HEK293 (cell line): ENCODE measurements at regions not wholly inside any gene's neighbourhood (a gene's known extent, or its start where the extent isn't known, plus 50 kb on each side); places are given as distances from the start of the nearest gene placed in this dataset.

Source experiments
- CTCF ChIA-PET: fragments of 350-600 bp; formaldehyde crosslinking; extraction: SDS; loops from one replicate; lab custom pipeline; 2021; ENCODE audit warnings: antibody characterized with exemption; lab: Yijun Ruan, JAX
- POLR2A ChIA-PET: fragments of 300-600 bp; formaldehyde crosslinking; extraction: SDS; loops from one replicate; lab custom pipeline; 2020; ENCODE audit warnings: antibody characterized with exemption, inconsistent platforms; lab: Yijun Ruan, JAX
- H3K27ac ChIP-seq: fragments of 200-500 bp; sonication (Bioruptor generic); 2 replicates; pipeline ENCODE4 v1.5.1; 2014; ENCODE audit warnings: low read depth, low read length, control low read depth, inconsistent platforms; ENCODE audit errors: extremely low read depth
- H3K36me3 ChIP-seq, 2 experiments: fragments of 200-500 bp in 1 of 2; sonication (Bioruptor generic) in 1 of 2; 1 replicate in 1 of 2; 2 replicates in 1 of 2; pipeline ENCODE4 v1.5.1; 2014 to 2017; ENCODE audit warnings: inconsistent platforms in 2 of 2, low read length in 2 of 2; ENCODE audit not compliant: control insufficient read depth in 2 of 2, insufficient read depth in 1 of 2
- H3K4me1 ChIP-seq: fragments of 200-500 bp; sonication (Bioruptor generic); 2 replicates; pipeline ENCODE4 v1.5.1; 2014; ENCODE audit warnings: mild to moderate bottlenecking, low read length, inconsistent platforms; ENCODE audit not compliant: control insufficient read depth, insufficient read depth
- H3K4me3 ChIP-seq: 2 replicates; pipeline ENCODE4 v1.5.1; 2011; ENCODE audit warnings: low read depth, mild to moderate bottlenecking, control low read depth, low read length, moderate library complexity
- H3K9me3 ChIP-seq: fragments of 200-500 bp; sonication (Bioruptor generic); 2 replicates; pipeline ENCODE4 v1.5.1; 2014; ENCODE audit warnings: low read depth, low read length, inconsistent platforms; ENCODE audit not compliant: control insufficient read depth, insufficient read depth
- GLIS1 ChIP-seq: fragments of 450-650 bp; formaldehyde crosslinking; IDR thresholded peaks from 2 replicates; pipeline ENCODE4 v1.5.1; 2016; ENCODE audit warnings: missing biosample characterization, missing genetic modification characterization
- HOXD13 ChIP-seq: sonication (generic); formaldehyde crosslinking; IDR thresholded peaks from 2 replicates; pipeline ENCODE4 v1.8.0; 2022; ENCODE audit warnings: missing genetic modification reagents, borderline replicate concordance
- ZNF112 ChIP-seq: fragments of 450-650 bp; formaldehyde crosslinking; IDR thresholded peaks from 2 replicates; pipeline ENCODE4 v1.5.0; 2017; ENCODE audit warnings: missing biosample characterization, missing genetic modification characterization
- ZNF138 ChIP-seq: fragments of 450-650 bp; formaldehyde crosslinking; IDR thresholded peaks from 2 replicates; pipeline ENCODE4 v1.5.1; 2016; ENCODE audit warnings: missing biosample characterization, missing genetic modification characterization, borderline replicate concordance
- ZNF19 ChIP-seq: fragments of 450-650 bp; formaldehyde crosslinking; IDR thresholded peaks from 2 replicates; pipeline ENCODE4; 2016; ENCODE audit warnings: missing biosample characterization, missing genetic modification characterization, low read depth
- ZNF2 ChIP-seq: fragments of 450-650 bp; formaldehyde crosslinking; IDR thresholded peaks from 2 replicates; pipeline ENCODE4 v1.5.1; 2016; ENCODE audit warnings: missing biosample characterization, missing genetic modification characterization
- ZNF214 ChIP-seq: fragments of 450-650 bp; formaldehyde crosslinking; IDR thresholded peaks from 2 replicates; pipeline ENCODE4 v1.5.1; 2017; ENCODE audit warnings: missing biosample characterization, mild to moderate bottlenecking, missing genetic modification characterization, borderline replicate concordance
- ZNF350 ChIP-seq: fragments of 450-650 bp; formaldehyde crosslinking; IDR thresholded peaks from 2 replicates; pipeline ENCODE4 v1.5.0; 2017; ENCODE audit warnings: missing biosample characterization, mild to moderate bottlenecking, missing genetic modification characterization
- ZNF391 ChIP-seq: fragments of 450-650 bp; formaldehyde crosslinking; IDR thresholded peaks from 2 replicates; pipeline ENCODE4 v1.5.1; 2016; ENCODE audit warnings: low read depth, missing biosample characterization, missing genetic modification characterization, borderline replicate concordance
- ZNF433 ChIP-seq: fragments of 450-650 bp; formaldehyde crosslinking; IDR thresholded peaks from 2 replicates; pipeline ENCODE4 v1.5.1; 2016; ENCODE audit warnings: missing biosample characterization, missing genetic modification characterization, low read depth
- ZNF48 ChIP-seq: fragments of 450-650 bp; formaldehyde crosslinking; IDR thresholded peaks from 2 replicates; pipeline ENCODE4 v1.5.1; 2016; ENCODE audit warnings: missing biosample characterization, missing genetic modification characterization
- ZNF510 ChIP-seq: fragments of 450-650 bp; formaldehyde crosslinking; IDR thresholded peaks from 2 replicates; pipeline ENCODE4 v1.5.1; 2018; ENCODE audit warnings: mild to moderate bottlenecking, missing genetic modification characterization, missing biosample characterization; ENCODE audit not compliant: insufficient replicate concordance
- ZNF530 ChIP-seq: fragments of 450-650 bp; formaldehyde crosslinking; IDR thresholded peaks from 2 replicates; pipeline ENCODE4 v1.5.1; 2016; ENCODE audit warnings: low read depth, missing biosample characterization, missing genetic modification characterization
- ZNF560 ChIP-seq: fragments of 450-650 bp; formaldehyde crosslinking; IDR thresholded peaks from 2 replicates; pipeline ENCODE4 v1.5.1; 2017; ENCODE audit warnings: missing biosample characterization, missing genetic modification characterization, borderline replicate concordance
- ZNF596 ChIP-seq: fragments of 450-650 bp; IDR thresholded peaks from 2 replicates; pipeline ENCODE4 v1.5.0; 2018; ENCODE audit warnings: missing biosample characterization, mild to moderate bottlenecking, missing genetic modification characterization, moderate library complexity
- ZNF610 ChIP-seq: fragments of 450-650 bp; formaldehyde crosslinking; IDR thresholded peaks from 2 replicates; pipeline ENCODE4 v1.5.1; 2016; ENCODE audit warnings: missing biosample characterization, missing genetic modification characterization, borderline replicate concordance
- ZNF621 ChIP-seq: fragments of 450-650 bp; formaldehyde crosslinking; IDR thresholded peaks from 2 replicates; pipeline ENCODE4 v1.5.1; 2017; ENCODE audit warnings: missing biosample characterization, missing genetic modification characterization
- ZNF677 ChIP-seq: fragments of 450-650 bp; IDR thresholded peaks from 2 replicates; pipeline ENCODE4 v1.5.0; 2018; ENCODE audit warnings: missing biosample characterization, mild to moderate bottlenecking, missing genetic modification characterization, moderate library complexity
- ZNF776 ChIP-seq: fragments of 450-650 bp; formaldehyde crosslinking; IDR thresholded peaks from 2 replicates; pipeline ENCODE4 v1.5.0; 2017; ENCODE audit warnings: missing biosample characterization, missing genetic modification characterization, borderline replicate concordance
- TF ChIP-seq, protein P1 (sequence below): fragments of 450-650 bp; formaldehyde crosslinking; conservative IDR thresholded peaks from 2 replicates; pipeline ENCODE4 v1.5.1; 2016; ENCODE audit warnings: low read depth, missing biosample characterization, missing genetic modification characterization
- TF ChIP-seq, protein P2 (sequence below): fragments of 450-650 bp; formaldehyde crosslinking; IDR thresholded peaks from 2 replicates; pipeline ENCODE4 v1.5.1; 2017; ENCODE audit warnings: missing biosample characterization, mild to moderate bottlenecking, missing genetic modification characterization, moderate library complexity

DNA sequence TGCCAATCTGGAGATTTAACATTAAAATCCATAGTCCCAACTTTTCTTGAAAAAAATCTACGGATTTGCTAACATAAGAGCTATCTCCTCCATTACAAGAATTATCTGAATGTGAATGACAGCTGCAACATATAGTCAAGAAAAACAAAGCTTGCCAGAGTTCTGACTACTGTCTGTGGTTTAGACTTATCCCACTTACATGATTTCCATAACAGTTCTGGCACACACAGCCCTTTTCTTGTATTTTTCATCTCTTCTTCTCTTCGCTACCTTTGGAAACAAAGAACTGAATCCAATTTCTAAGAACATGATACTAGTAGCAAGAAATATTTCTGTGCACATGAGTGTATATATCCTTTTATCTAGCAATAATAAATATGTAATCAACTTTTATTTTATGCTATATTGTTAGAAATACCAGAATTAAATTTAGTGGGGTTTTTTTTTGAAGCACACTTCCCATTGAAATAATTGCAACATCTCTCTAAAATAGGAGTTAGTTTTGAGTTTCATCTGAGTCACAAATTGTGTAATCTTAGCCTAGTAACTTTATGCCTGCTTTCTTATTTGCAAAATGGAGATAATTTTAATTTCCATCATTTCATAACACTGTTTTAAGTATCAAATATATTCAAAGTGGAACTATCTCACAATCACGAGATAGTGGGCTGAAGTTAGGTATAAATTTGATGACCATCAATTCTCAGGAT, 1217.6 kb downstream of the JRKL start:
- TF ChIP-seq ZNF560 (tag by site-specific recombination) (no peak), ZNF433 (tag by site-specific recombination) (no peak), ZNF138 (no peak), ZNF530 (tag by site-specific recombination) (no peak), ZNF19 (no peak)
- TF ChIP-seq, all 188 proteins: peak for 0
- H3K27ac ChIP-seq, result no peak overlapping the region
- POLR2A ChIA-PET, result no interaction called here
- H3K4me1 ChIP-seq, result no peaks in the 10 kb centered on the region
- H3K9me3 ChIP-seq, result no peaks in the 10 kb centered on the region
- H3K36me3 ChIP-seq, result no peaks in the 10 kb centered on the region
- CTCF ChIA-PET, result interaction anchor here (0.7 kb wide), 1 partner anchor 463 kb away, joined by 4 read pairs; no protein-coding TSS in a partner anchor
- H3K4me3 ChIP-seq, result no peak overlapping the region

DNA sequence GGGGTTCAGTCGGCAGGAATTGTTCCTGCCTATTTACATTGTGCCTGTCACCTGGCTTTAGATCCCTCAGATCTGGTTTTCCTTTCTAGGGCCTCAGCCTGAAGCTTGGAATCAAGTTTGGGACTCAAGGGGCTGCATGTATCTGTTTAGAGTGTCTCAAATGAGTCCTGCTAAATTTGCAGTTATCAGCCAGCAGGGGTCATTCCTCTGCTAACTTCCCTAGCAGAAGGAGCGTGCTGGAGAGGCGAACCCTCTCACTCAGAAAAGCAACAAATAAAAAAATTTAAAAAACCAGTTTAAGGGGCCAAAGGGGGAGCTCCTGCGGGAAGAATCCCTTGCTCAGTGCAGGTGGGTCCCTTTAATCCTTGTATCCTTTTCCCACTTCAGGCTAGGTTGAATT, 1220.2 kb downstream of the JRKL start:
- Histone ChIP-seq H3K4me3 (no peak overlapping the region), H3K9me3 (no peaks in the 10 kb centered on the region), H3K4me1 (no peaks in the 10 kb centered on the region), H3K36me3 (no peaks in the 10 kb centered on the region)
- POLR2A ChIA-PET, result no interaction called here
- CTCF ChIA-PET, result interaction anchor here (0.6 kb wide), 1 partner anchor 55 kb away, joined by 4 read pairs; no protein-coding TSS in a partner anchor
- TF ChIP-seq ZNF621 (no peak), ZNF677 (tag by site-specific recombination) (no peak), ZNF350 (tag by site-specific recombination) (no peak), ZNF138 (no peak)
- TF ChIP-seq, all 188 proteins: peak for 0
- H3K27ac ChIP-seq, result no peak overlapping the region

DNA sequence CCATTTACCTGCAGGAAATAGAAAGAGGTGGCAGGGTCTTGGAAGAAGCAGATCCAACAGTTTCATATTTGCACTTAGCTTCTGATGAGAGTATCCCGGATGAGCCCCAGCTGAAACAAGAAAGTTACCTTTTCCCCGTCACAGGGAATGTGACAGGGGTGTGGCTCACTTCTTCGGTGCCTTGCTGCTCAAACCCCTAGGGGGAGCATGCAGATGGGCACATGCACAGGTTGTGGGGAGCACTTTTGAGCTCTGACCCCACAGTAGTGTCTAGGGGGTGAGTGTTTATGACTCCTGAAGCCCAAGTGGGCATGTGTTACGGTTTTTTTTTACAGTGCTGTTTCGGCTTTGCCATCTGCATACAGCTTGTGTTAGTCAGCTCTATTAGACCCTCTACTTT, 1221.0 kb downstream of the JRKL start:
- no peaks in the 10 kb centered on the region for H3K9me3 ChIP-seq
- H3K4me1 ChIP-seq, result no peaks in the 10 kb centered on the region
- H3K27ac ChIP-seq, result no peak overlapping the region
- no peak overlapping the region for H3K4me3 ChIP-seq
- POLR2A ChIA-PET, result no interaction called here
- CTCF ChIA-PET, result no interaction called here
- TF ChIP-seq ZNF391, result no peak
- TF ChIP-seq ZNF112, result no peak
- TF ChIP-seq ZNF138, result no peak
- no peak for TF ChIP-seq ZNF48
- TF ChIP-seq HOXD13 (CRISPR knock-in tag), result no peak
- no peak for TF ChIP-seq ZNF510 (tag by site-specific recombination)
- no peak for TF ChIP-seq GLIS1
- TF ChIP-seq ZNF214 (tag by site-specific recombination), result no peak
- TF ChIP-seq ZNF776 (tag by site-specific recombination), result no peak
- TF ChIP-seq, protein P1, sequence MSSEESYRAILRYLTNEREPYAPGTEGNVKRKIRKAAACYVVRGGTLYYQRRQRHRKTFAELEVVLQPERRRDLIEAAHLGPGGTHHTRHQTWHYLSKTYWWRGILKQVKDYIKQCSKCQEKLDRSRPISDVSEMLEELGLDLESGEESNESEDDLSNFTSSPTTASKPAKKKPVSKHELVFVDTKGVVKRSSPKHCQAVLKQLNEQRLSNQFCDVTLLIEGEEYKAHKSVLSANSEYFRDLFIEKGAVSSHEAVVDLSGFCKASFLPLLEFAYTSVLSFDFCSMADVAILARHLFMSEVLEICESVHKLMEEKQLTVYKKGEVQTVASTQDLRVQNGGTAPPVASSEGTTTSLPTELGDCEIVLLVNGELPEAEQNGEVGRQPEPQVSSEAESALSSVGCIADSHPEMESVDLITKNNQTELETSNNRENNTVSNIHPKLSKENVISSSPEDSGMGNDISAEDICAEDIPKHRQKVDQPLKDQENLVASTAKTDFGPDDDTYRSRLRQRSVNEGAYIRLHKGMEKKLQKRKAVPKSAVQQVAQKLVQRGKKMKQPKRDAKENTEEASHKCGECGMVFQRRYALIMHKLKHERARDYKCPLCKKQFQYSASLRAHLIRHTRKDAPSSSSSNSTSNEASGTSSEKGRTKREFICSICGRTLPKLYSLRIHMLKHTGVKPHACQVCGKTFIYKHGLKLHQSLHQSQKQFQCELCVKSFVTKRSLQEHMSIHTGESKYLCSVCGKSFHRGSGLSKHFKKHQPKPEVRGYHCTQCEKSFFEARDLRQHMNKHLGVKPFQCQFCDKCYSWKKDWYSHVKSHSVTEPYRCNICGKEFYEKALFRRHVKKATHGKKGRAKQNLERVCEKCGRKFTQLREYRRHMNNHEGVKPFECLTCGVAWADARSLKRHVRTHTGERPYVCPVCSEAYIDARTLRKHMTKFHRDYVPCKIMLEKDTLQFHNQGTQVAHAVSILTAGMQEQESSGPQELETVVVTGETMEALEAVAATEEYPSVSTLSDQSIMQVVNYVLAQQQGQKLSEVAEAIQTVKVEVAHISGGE (tag by site-specific recombination), result no peak
- TF ChIP-seq, protein P2, sequence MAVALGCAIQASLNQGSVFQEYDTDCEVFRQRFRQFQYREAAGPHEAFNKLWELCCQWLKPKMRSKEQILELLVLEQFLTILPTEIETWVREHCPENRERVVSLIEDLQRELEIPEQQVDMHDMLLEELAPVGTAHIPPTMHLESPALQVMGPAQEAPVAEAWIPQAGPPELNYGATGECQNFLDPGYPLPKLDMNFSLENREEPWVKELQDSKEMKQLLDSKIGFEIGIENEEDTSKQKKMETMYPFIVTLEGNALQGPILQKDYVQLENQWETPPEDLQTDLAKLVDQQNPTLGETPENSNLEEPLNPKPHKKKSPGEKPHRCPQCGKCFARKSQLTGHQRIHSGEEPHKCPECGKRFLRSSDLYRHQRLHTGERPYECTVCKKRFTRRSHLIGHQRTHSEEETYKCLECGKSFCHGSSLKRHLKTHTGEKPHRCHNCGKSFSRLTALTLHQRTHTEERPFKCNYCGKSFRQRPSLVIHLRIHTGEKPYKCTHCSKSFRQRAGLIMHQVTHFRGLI (tag by site-specific recombination), result no peak
- no peak for TF ChIP-seq ZNF596 (tag by site-specific recombination)
- no peak for TF ChIP-seq ZNF2 (tag by site-specific recombination)
- no peak for TF ChIP-seq ZNF610 (tag by site-specific recombination)
- no peaks in the 10 kb centered on the region for H3K36me3 ChIP-seq
